Type B pancreatic cell (in vitro differentiated cells): ENCODE measurements at regions not wholly inside any gene's neighbourhood (a gene's known extent, or its start where the extent isn't known, plus 50 kb on each side); places are given as distances from the start of the nearest gene placed in this dataset.
A peak's percentile ranks its signal among the peaks of the same experiment; 100 is the strongest.

Experiments
- DNase-seq: peaks from one replicate; pipeline ENCODE4 v3.0.0; 2021; ENCODE audit warnings: mixed read lengths; ENCODE audit not compliant: unreplicated experiment; ENCODE audit errors: extremely low spot score
- H3K27ac Mint-ChIP-seq: 2 replicates; pipeline ENCODE4 v1.8.0; 2021; ENCODE audit warnings: mild to moderate bottlenecking, mixed read lengths
- H3K27me3 Mint-ChIP-seq: 2 replicates; pipeline ENCODE4 v1.8.0; 2021; ENCODE audit warnings: mixed read lengths
- H3K36me3 Mint-ChIP-seq: 2 replicates; pipeline ENCODE4 v1.8.0; 2021; ENCODE audit warnings: mixed read lengths
- H3K4me1 Mint-ChIP-seq: one replicate; pipeline ENCODE4 v1.8.0; 2021; ENCODE audit warnings: mixed read lengths; ENCODE audit not compliant: unreplicated experiment
- H3K4me3 Mint-ChIP-seq: 2 replicates; pipeline ENCODE4 v1.8.0; 2021; ENCODE audit warnings: mild to moderate bottlenecking, mixed read lengths
- H3K9me3 Mint-ChIP-seq: 2 replicates; pipeline ENCODE4 v1.8.0; 2021; ENCODE audit warnings: mixed read lengths
- TF ChIP-seq, protein P1 (sequence below): fragments of 200-600 bp; sonication (generic); conservative IDR thresholded peaks from 2 replicates; pipeline ENCODE4 v1.5.0; 2021; ENCODE audit warnings: antibody characterized with exemption, mild to moderate bottlenecking

DNA sequence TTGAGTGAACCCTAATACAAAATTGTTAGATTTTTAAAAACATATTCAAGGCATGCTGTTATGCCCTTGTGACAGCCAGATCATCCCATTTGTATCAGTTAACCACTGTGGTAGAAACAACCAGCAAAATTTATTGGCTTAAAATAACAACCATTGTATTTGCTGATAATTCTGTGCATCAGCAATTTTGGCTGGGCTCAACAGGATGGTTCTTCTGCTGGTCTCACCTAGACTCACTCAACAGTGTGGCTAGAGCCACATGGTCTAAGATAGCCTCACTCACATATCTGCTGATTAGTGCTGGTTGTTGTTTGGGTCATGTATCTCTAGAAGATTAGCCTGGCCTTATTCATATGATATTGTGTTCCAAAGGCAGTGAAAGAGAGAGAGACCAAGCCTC, 160.1 kb upstream of the GATA6 start:
- peaks cover 14% of the 10 kb centered on the region for H3K4me1 Mint-ChIP-seq
- H3K27me3 Mint-ChIP-seq = no peaks in the 10 kb centered on the region
- no peaks in the 10 kb centered on the region for H3K36me3 Mint-ChIP-seq
- H3K9me3 Mint-ChIP-seq = peaks cover 20% of the 10 kb centered on the region
- H3K4me3 Mint-ChIP-seq = no peak overlapping the region
- TF ChIP-seq, protein P1, sequence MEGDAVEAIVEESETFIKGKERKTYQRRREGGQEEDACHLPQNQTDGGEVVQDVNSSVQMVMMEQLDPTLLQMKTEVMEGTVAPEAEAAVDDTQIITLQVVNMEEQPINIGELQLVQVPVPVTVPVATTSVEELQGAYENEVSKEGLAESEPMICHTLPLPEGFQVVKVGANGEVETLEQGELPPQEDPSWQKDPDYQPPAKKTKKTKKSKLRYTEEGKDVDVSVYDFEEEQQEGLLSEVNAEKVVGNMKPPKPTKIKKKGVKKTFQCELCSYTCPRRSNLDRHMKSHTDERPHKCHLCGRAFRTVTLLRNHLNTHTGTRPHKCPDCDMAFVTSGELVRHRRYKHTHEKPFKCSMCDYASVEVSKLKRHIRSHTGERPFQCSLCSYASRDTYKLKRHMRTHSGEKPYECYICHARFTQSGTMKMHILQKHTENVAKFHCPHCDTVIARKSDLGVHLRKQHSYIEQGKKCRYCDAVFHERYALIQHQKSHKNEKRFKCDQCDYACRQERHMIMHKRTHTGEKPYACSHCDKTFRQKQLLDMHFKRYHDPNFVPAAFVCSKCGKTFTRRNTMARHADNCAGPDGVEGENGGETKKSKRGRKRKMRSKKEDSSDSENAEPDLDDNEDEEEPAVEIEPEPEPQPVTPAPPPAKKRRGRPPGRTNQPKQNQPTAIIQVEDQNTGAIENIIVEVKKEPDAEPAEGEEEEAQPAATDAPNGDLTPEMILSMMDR = no peak
- no peak for DNase-seq
- H3K27ac Mint-ChIP-seq = no peak overlapping the region

DNA sequence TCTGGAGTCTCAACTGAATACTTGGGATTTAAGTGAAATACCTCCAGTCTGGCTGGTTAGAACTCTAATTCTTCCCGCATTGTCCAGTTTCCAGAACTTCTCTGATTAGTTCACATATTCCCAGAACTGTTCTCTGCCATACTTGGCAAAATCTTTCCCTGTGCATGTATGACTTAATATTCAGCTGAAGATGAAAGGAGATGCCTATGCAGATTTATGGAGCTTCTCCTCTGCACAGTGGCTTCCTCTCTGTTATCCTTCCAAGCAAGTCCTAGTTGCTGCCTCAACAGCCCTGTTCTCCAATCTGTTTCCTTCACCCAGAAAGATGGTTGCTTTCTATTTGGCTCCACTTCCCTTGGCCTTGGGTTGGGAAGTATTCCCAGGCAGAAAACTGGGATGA, 155.4 kb upstream of the GATA6 start:
- Mint-ChIP-seq H3K4me3 (no peak overlapping the region), H3K36me3 (peaks cover 3% of the 10 kb centered on the region), H3K27ac (no peak overlapping the region), H3K9me3 (peaks cover 25% of the 10 kb centered on the region), H3K4me1 (peaks cover 11% of the 10 kb centered on the region), H3K27me3 (no peaks in the 10 kb centered on the region)
- TF ChIP-seq, protein P1 = no peak
- no peak for DNase-seq

DNA sequence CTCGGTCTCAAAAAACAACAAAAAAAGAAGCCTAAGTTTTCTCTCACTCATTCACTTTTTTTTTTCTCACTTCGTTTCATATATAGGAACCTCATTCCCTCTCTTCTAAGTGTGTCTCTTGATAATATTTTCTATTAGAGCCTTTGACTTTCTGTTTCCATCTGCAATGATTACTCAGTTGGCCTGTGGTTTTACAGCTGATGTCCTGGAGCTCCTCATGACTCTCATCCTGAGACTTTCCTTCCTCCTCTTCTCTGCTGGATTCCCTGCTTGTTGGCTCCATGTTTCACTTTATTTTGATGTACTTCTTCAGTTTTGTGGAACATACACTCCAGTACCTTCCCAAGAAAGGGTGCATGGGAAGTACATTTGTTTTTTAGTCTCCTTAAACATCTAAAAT, 154.2 kb upstream of the GATA6 start:
- H3K36me3 Mint-ChIP-seq = peaks cover 3% of the 10 kb centered on the region
- H3K9me3 Mint-ChIP-seq = peaks cover 21% of the 10 kb centered on the region
- H3K4me1 Mint-ChIP-seq = peaks cover 13% of the 10 kb centered on the region
- TF ChIP-seq, protein P1 = no peak
- no peaks in the 10 kb centered on the region for H3K27me3 Mint-ChIP-seq
- DNase-seq = no peak
- H3K27ac Mint-ChIP-seq = no peak overlapping the region
- no peak overlapping the region for H3K4me3 Mint-ChIP-seq

DNA sequence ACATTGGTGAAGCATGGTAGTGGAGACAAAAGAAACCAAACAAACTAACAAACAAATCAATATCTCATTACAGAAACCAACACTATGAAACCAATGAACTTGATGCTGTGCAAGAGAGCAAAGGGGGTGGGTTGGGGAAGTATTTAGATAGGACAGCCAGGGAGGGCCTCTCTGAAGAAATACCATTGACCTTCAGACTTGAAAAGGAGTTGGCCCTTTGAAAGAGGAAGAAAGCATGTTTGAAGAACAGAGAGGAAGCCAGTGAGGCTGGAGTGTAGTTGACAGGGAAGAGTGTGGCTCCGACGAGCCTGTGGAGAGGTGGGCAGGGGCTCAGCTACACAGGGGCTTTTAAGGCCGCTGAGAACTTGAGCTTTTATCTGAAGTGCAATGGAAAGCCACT, 151.0 kb upstream of the GATA6 start:
- peaks cover 22% of the 10 kb centered on the region for H3K4me1 Mint-ChIP-seq
- DNase-seq = no peak
- H3K36me3 Mint-ChIP-seq = peaks cover 3% of the 10 kb centered on the region
- peaks cover 13% of the 10 kb centered on the region for H3K9me3 Mint-ChIP-seq
- TF ChIP-seq, protein P1 = no peak
- H3K4me3 Mint-ChIP-seq = no peak overlapping the region
- peak overlapping the region; percentile 68 for H3K27ac Mint-ChIP-seq
- no peaks in the 10 kb centered on the region for H3K27me3 Mint-ChIP-seq

DNA sequence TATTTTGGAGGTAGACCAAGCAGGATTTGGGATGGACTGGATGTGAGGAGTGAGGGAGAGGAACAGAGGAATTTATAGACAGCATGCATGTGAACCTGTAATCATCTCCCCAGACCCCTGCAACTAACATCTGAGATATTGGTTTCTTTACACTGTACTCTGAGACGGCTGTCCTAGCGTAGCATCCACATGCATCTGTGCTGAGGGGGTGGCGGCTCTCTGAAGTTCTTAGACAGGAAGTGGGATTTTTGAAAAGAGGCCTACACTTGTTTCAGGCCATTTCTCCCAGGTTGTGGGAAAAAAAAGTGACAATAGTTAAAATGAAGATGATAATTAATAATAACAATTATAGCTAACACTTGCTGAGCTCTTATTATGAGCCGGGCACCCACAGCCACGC, 150.2 kb upstream of the GATA6 start:
- peaks cover 22% of the 10 kb centered on the region for H3K4me1 Mint-ChIP-seq
- H3K4me3 Mint-ChIP-seq = no peak overlapping the region
- TF ChIP-seq, protein P1 = no peak
- H3K27me3 Mint-ChIP-seq = no peaks in the 10 kb centered on the region
- H3K9me3 Mint-ChIP-seq = peaks cover 5% of the 10 kb centered on the region
- peaks cover 3% of the 10 kb centered on the region for H3K36me3 Mint-ChIP-seq
- no peak for DNase-seq
- no peak overlapping the region for H3K27ac Mint-ChIP-seq
